ENCODE measurements at regions not wholly inside any gene's neighbourhood (a gene's known extent, or its start where the extent isn't known, plus 50 kb on each side); places are given as distances from the start of the nearest gene placed in this dataset.

DNA sequence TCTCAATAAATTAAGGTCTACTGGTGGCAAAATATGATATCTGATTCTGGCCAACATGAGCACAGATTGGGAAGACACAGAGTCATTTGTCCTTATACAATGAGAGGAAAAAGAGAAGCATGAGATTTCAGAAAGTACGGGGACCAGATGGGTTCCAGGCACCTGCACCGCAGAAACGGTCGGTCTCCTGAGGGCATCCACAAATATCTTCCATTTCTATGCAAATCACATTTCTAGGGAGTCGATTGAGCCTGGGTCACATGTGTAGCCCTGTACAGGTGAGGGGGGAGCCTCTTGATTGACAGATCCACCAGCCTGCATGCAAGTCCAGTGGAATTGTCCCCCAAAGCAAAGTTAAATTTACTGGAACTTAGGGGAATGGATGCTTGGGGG, 415.6 kb downstream of the NPHP4 start:
- TF ChIP-seq, protein P1, sequence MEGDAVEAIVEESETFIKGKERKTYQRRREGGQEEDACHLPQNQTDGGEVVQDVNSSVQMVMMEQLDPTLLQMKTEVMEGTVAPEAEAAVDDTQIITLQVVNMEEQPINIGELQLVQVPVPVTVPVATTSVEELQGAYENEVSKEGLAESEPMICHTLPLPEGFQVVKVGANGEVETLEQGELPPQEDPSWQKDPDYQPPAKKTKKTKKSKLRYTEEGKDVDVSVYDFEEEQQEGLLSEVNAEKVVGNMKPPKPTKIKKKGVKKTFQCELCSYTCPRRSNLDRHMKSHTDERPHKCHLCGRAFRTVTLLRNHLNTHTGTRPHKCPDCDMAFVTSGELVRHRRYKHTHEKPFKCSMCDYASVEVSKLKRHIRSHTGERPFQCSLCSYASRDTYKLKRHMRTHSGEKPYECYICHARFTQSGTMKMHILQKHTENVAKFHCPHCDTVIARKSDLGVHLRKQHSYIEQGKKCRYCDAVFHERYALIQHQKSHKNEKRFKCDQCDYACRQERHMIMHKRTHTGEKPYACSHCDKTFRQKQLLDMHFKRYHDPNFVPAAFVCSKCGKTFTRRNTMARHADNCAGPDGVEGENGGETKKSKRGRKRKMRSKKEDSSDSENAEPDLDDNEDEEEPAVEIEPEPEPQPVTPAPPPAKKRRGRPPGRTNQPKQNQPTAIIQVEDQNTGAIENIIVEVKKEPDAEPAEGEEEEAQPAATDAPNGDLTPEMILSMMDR (IDR thresholded peaks at IDR 0.05; ENCODE audit: control insufficient read depth, insufficient read depth, low read depth, low read length, missing control alignments): no peak
- H3K4me3 ChIP-seq (ENCODE audit: control insufficient read depth, low read depth, low read length): no peak overlapping the region
- DNase-seq (ENCODE audit: low read depth): no peak

DNA sequence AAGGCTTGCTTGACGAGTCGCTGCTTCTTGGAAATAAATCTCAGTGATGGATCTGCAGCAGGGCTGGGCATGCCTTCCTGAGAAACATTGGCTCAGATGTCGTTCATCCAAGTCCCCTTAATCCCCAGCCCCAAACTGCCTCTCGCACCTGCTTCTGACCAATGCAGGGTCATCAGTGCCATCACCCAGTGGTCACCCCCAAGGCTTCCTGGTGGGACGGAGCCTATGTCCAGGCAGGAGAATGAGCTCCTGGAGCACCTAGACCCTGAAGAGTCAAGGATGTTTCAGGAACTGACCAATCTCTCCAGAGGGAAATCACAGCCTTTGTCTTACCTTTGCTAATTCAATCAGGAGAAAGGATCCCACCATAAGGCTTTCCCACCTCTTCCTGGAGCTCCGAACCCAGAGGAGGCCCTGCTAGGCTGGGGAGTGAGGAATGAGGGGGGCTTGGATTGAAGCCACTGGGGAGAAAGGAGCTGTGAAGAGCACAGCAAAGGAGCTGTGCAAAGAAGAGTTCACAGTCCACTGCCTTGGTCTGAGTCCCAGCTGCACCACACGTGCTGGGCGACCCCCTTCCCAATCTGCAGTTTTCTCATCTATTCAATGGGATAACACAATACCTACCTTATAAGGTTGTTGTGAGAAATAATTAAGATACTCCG, 416.1 kb downstream of the NPHP4 start:
- no peak for DNase-seq (ENCODE audit: low read depth)
- no peak overlapping the region for H3K4me3 ChIP-seq (ENCODE audit: control insufficient read depth, low read depth, low read length)
- TF ChIP-seq, protein P1 (IDR thresholded peaks at IDR 0.05; ENCODE audit: control insufficient read depth, insufficient read depth, low read depth, low read length, missing control alignments): no peak

DNA sequence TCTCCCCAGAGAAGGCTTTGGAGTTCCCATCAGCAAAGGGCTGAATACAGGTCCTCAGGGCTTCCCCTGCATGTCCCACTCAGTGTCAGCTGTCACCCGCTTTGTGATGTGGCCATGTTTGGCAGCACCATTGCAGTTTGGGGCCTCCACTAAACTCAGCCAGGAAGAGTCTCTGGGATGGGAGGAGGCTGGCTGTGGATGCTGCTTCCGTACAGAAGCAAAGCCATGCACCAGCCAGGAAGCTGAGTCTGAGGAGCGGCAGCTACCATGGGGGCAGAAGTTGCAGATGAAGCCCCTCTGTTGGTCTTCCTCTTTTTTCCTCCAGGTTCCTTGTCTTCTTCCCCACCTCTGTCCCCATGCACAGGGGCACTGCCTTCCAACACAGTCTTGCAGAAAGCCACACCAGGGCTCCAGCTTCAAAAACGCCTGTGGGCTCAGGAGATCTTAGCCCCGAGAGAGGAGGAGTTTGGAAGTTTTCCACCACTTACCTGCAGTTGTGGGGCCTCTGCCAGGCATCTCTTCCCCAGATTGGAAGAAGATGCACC, 416.8 kb downstream of the NPHP4 start:
- TF ChIP-seq, protein P1 (IDR thresholded peaks at IDR 0.05; ENCODE audit: control insufficient read depth, insufficient read depth, low read depth, low read length, missing control alignments): no peak
- DNase-seq (ENCODE audit: low read depth): no peak

DNA sequence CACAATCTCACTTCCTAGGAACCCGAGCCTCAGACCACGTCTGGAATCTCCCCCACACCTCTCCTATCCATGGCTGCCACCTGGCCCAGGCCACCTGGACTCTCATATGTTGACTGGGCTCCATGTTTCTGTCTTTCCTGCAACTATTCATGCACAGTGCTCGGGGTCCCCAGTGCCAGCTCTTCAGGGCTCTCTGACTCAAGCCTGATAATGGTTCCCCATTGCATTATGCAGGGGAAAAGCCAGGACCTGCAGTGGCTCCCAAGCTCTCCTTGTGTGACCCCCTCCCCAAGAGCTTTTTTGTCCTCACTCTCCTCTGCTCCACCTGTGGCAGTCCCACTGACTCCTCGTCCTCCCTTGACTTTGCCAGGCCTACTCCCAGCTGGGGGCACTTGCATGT, 417.6 kb downstream of the NPHP4 start:
- H3K4me3 ChIP-seq (ENCODE audit: control insufficient read depth, low read depth, low read length): no peak overlapping the region
- TF ChIP-seq, protein P1 (IDR thresholded peaks at IDR 0.05; ENCODE audit: control insufficient read depth, insufficient read depth, low read depth, low read length, missing control alignments): no peak
- no peak for DNase-seq (ENCODE audit: low read depth)

More for the DNA sequence above, 416.8 kb downstream of the NPHP4 start:
- no peak overlapping the region for H3K4me3 ChIP-seq (ENCODE audit: control insufficient read depth, low read depth, low read length)

DNA sequence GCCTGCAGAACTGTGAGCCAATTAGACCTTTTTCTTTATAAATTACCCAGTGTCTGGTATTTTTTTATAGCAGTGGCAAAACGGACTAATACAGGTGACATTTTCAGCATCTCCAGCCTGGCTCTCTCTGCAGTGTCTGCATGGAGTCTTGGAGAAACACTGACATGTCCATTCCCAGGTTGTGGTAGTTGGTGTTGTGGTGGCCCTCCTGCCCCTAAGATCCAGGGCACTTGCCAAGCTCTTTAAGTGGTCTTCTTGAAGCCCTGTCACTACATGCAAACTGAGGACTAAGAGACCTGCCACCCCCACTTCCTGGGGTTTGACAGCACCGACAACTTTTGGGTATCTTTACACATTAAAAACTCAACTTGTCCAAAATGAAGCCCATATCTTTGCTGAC, 419.4 kb downstream of the NPHP4 start:
- TF ChIP-seq, protein P1 (IDR thresholded peaks at IDR 0.05; ENCODE audit: control insufficient read depth, insufficient read depth, low read depth, low read length, missing control alignments): no peak
- DNase-seq (ENCODE audit: low read depth): no peak
- H3K4me3 ChIP-seq (ENCODE audit: control insufficient read depth, low read depth, low read length): no peak overlapping the region

DNA sequence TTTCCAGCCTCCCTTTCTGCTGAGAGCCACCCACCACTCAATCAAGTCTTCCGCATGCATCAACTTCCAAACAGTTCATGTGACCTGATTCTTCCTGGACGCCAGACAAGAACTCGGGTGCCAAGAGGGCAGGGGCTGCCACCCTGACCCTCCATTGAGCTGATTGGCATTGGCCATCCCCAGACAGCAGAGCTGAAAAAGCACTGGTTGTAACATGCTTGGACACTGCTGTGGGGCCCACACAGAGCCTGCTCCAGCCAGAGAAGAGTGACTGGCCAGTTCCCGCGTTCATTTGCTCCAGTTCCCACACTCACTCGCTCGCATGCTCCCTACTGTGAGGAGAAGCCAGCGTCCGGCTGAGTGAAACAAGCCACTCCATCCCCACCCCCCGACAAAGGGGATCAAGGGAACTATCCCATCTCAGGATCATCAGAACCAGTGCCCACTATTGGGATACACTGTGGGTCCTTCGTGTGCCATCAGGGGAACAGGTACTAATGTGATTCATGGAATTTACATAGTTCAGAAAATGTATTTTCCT, 420.3 kb downstream of the NPHP4 start:
- H3K4me3 ChIP-seq (ENCODE audit: control insufficient read depth, low read depth, low read length): no peak overlapping the region
- TF ChIP-seq, protein P1 (IDR thresholded peaks at IDR 0.05; ENCODE audit: control insufficient read depth, insufficient read depth, low read depth, low read length, missing control alignments): no peak
- DNase-seq (ENCODE audit: low read depth): no peak
